Liver (tissue), 8 donors: ENCODE measurements at regions not wholly inside any gene's neighbourhood (a gene's known extent, or its start where the extent isn't known, plus 50 kb on each side); places are given as distances from the start of the nearest gene placed in this dataset.

Experiments
- DNase-seq: peaks from one replicate; pipeline ENCODE4 v3.0.0-alpha.2; 2017; ENCODE audit warnings: low spot score
- H3K27ac ChIP-seq, 2 donors: one replicate each; pipeline ENCODE4 v1.7.0; 2013; ENCODE audit warnings: inconsistent platforms in 2 of 2, low read length in 2 of 2, control low read depth in 1 of 2, low read depth in 1 of 2, mild to moderate bottlenecking in 1 of 2
- H3K27me3 ChIP-seq, 4 donors: one replicate each; pipeline versions ENCODE4 v1.6.1 to v1.7.0; 2013; ENCODE audit warnings: low read length in 3 of 4, inconsistent platforms in 1 of 4, mild to moderate bottlenecking in 1 of 4, moderate library complexity in 1 of 4; ENCODE audit not compliant: control insufficient read depth in 4 of 4, insufficient read depth in 4 of 4
- H3K36me3 ChIP-seq, 4 donors: one replicate each; pipeline versions ENCODE4 v1.6.1 to v1.7.0; 2013; ENCODE audit warnings: low read length in 3 of 4, mild to moderate bottlenecking in 3 of 4, low read depth in 1 of 4, moderate library complexity in 1 of 4; ENCODE audit not compliant: control insufficient read depth in 4 of 4, insufficient read depth in 3 of 4
- H3K4me1 ChIP-seq, 4 donors: one replicate each; pipeline versions ENCODE4 v1.6.1 to v1.7.0; 2013; ENCODE audit warnings: low read length in 3 of 4, mild to moderate bottlenecking in 3 of 4, moderate library complexity in 1 of 4; ENCODE audit not compliant: control insufficient read depth in 4 of 4, insufficient read depth in 4 of 4
- H3K4me3 ChIP-seq, 3 donors: one replicate each; pipeline versions ENCODE4 v1.6.1 to v1.7.0; 2013; ENCODE audit warnings: low read length in 3 of 3, control low read depth in 1 of 3, low read depth in 1 of 3, mild to moderate bottlenecking in 1 of 3
- H3K9ac ChIP-seq, 2 donors: one replicate each; pipeline ENCODE4 v1.7.0; 2013; ENCODE audit warnings: low read length in 2 of 2, mild to moderate bottlenecking in 2 of 2, moderate library complexity in 2 of 2, control low read depth in 1 of 2, low read depth in 1 of 2
- H3K9me3 ChIP-seq, 4 donors: one replicate each; pipeline versions ENCODE4 v1.6.1 to v1.7.0; 2013; ENCODE audit warnings: low read length in 3 of 4; ENCODE audit not compliant: control insufficient read depth in 4 of 4
- ATF3 ChIP-seq: IDR thresholded peaks from 2 replicates; pipeline ENCODE4 v1.6.1; 2016; ENCODE audit warnings: antibody characterized with exemption
- CTCF ChIP-seq: fragments of 150-350 bp; IDR thresholded peaks from 2 replicates; pipeline ENCODE4 v1.5.1; 2017; ENCODE audit warnings: improper control_type of control experiment, low read depth, low read length; ENCODE audit not compliant: missing input control
- EGR1 ChIP-seq, 2 donors: IDR thresholded peaks; 2 replicates each; pipeline ENCODE4 v1.6.1; 2016 to 2018; ENCODE audit warnings: antibody characterized with exemption in 2 of 2, low read depth in 2 of 2
- HNF4A ChIP-seq, 2 donors: conservative IDR thresholded peaks; 2 replicates each; pipeline ENCODE4 v1.6.1; 2016; ENCODE audit warnings: antibody characterized with exemption in 2 of 2, mild to moderate bottlenecking in 2 of 2
- HNF4G ChIP-seq: IDR thresholded peaks from 2 replicates; pipeline ENCODE4 v1.6.1; 2016; ENCODE audit warnings: antibody characterized with exemption
- JUND ChIP-seq, 2 donors: IDR thresholded peaks; 2 replicates each; pipeline ENCODE4 v1.6.1; 2016; ENCODE audit warnings: antibody characterized with exemption in 2 of 2
- MAX ChIP-seq: IDR thresholded peaks from 2 replicates; pipeline ENCODE4 v1.6.1; 2016; ENCODE audit warnings: antibody characterized with exemption
- NR2F2 ChIP-seq: IDR thresholded peaks from 2 replicates; pipeline ENCODE4 v1.6.1; 2016; ENCODE audit warnings: antibody characterized with exemption
- RAD21 ChIP-seq, 2 donors: IDR thresholded peaks; 2 replicates each; pipeline ENCODE4 v1.6.1; 2016; ENCODE audit warnings: antibody characterized with exemption in 2 of 2, mild to moderate bottlenecking in 2 of 2
- SP1 ChIP-seq: IDR thresholded peaks from 2 replicates; pipeline ENCODE4 v1.6.1; 2018; ENCODE audit warnings: antibody characterized with exemption, mild to moderate bottlenecking
- TAF1 ChIP-seq: conservative IDR thresholded peaks from 2 replicates; pipeline ENCODE4 v1.6.1; 2016; ENCODE audit warnings: antibody characterized with exemption, mild to moderate bottlenecking
- YY1 ChIP-seq: IDR thresholded peaks from 2 replicates; pipeline ENCODE4 v1.6.1; 2016; ENCODE audit warnings: antibody characterized with exemption, mild to moderate bottlenecking
- ZBTB33 ChIP-seq: IDR thresholded peaks from 2 replicates; pipeline ENCODE4 v1.6.1; 2016; ENCODE audit warnings: antibody characterized with exemption
- WGBS: extraction: QIAGEN DNeasy Blood & Tissue Kit; methylation state at CpG from one replicate; pipeline ENCODE4 v1.1.7; 2013; 5-methylcytosine and 5-hydroxymethylcytosine counted together
- donor health status: healthy.
- donor health status: healthy.
- donor health status: healthy.
- donor health status: healthy.
- donor health status: healthy.

- H3K4me3 ChIP-seq = no peak overlapping the region
- H3K36me3 ChIP-seq = no peaks in the 10 kb centered on the region
- no peak overlapping the region for H3K9ac ChIP-seq
- WGBS = 38% methylated on average over 1 of the region's 1 CpG
- no peaks in the 10 kb centered on the region for H3K27me3 ChIP-seq
- no peaks in the 10 kb centered on the region for H3K4me1 ChIP-seq
- TF ChIP-seq RAD21 (IDR thresholded peaks at IDR 0.05) (no peak), NR2F2 (no peak), ZBTB33 (no peak), JUND (IDR thresholded peaks at IDR 0.05) (no peak), HNF4G (no peak)
- no peaks in the 10 kb centered on the region for H3K9me3 ChIP-seq
- no peak for DNase-seq
- H3K27ac ChIP-seq = no peak overlapping the region
Measured at GRCh38 chr6:114600381-114600780, 257.6 kb upstream of the HS3ST5 start.

- WGBS = 76% methylated on average over 2 of the region's 2 CpGs
- no peak for TF ChIP-seq TAF1
- TF ChIP-seq SP1 = no peak
- TF ChIP-seq EGR1 (IDR thresholded peaks at IDR 0.05; ENCODE audit: low read depth in 2 of 2) = no peak
- no peak for TF ChIP-seq ATF3
- TF ChIP-seq CTCF = no peak
- TF ChIP-seq MAX = no peak
- TF ChIP-seq RAD21 (IDR thresholded peaks at IDR 0.05) = no peak
- no peak for TF ChIP-seq YY1
- TF ChIP-seq HNF4A (conservative IDR thresholded peaks at IDR 0.05) = no peak
- Histone ChIP-seq H3K27me3 (no peaks in the 10 kb centered on the region), H3K9ac (no peak overlapping the region), H3K9me3 (no peaks in the 10 kb centered on the region), H3K4me3 (no peak overlapping the region), H3K27ac (no peak overlapping the region), H3K4me1 (no peaks in the 10 kb centered on the region), H3K36me3 (no peaks in the 10 kb centered on the region)
- DNase-seq = no peak
Measured at GRCh38 chr6:114595591-114595990, 252.8 kb upstream of the HS3ST5 start.

GRCh38 chr6:114595186-114595585 is 252.4 kb upstream of the HS3ST5 start:
- TF ChIP-seq HNF4G (no peak), TAF1 (no peak), JUND (IDR thresholded peaks at IDR 0.05) (no peak)
- 32% methylated on average over 1 of the region's 1 CpG for WGBS
- no peak overlapping the region for H3K27ac ChIP-seq
- no peaks in the 10 kb centered on the region for H3K4me1 ChIP-seq
- no peaks in the 10 kb centered on the region for H3K9me3 ChIP-seq
- no peaks in the 10 kb centered on the region for H3K27me3 ChIP-seq
- no peaks in the 10 kb centered on the region for H3K36me3 ChIP-seq
- no peak overlapping the region for H3K4me3 ChIP-seq
- H3K9ac ChIP-seq = no peak overlapping the region
- no peak for DNase-seq
